ENCODE measurements at regions not wholly inside any gene's neighbourhood (a gene's known extent, or its start where the extent isn't known, plus 50 kb on each side); places are given as distances from the start of the nearest gene placed in this dataset.

GRCh38 chr2:2869553-2869952 lies 508.1 kb downstream of the EIPR1 start:
- DNase-seq (ENCODE audit: extremely low read depth, low read depth), result no peak
- no peak for TF ChIP-seq CTCF (IDR thresholded peaks at IDR 0.05; ENCODE audit: low read depth, low read length)

DNA sequence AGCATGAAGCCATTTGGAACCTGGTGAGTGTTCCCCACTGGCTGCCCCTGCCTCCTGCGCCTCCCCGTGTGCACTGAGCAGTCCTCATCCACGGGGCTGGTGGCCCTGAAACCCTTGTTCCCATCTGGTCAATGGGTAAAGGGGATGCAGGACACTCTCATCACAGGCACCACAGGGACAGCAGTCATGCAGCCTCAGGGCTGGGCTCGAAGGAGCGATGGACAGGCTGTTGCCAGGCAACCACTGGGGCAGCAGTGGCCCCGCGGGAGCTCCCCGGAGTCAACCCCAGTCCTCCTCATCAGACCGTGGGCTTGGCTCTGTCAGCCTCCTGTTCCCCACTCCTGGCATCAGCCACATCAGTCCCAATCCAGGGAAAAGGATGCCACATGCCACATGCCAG lies 509.5 kb downstream of the EIPR1 start:
- no peak for TF ChIP-seq CTCF (IDR thresholded peaks at IDR 0.05; ENCODE audit: low read depth, low read length)
- DNase-seq (ENCODE audit: extremely low read depth, low read depth), result no peak

DNA sequence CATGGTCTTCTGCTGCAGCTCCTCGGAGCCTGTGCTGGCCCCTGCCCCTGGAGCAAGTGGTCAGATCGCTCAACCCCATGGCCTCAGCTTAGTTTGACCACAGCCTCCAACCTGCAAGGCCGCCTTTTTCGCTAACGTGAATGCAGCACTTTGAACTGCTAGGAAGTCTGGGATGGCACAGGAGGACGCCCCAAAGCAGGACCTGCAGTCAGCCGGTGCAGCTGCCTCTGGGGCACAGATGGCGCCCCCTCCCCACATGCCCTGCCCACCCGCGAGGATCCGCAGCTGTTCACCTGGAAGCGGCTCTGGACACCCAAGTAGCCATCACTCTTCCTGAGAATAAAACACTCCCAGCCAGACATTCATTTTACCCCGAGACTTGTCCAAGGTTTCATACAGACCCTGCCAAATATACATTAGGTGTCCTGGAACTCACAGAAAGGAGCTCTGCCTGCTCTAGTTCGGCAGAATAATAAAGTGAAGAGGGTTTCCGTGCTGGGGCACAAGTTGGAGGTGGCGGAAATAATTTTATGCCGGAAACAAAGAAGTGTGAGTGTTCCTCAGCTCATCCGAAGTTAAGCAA lies 510.1 kb downstream of the EIPR1 start:
- no peak for TF ChIP-seq CTCF (IDR thresholded peaks at IDR 0.05; ENCODE audit: low read depth, low read length)
- DNase-seq (ENCODE audit: extremely low read depth, low read depth), result no peak

GRCh38 chr2:2866459-2866858 lies 511.2 kb downstream of the EIPR1 start:
- DNase-seq (ENCODE audit: extremely low read depth, low read depth), result no peak
- no peak for TF ChIP-seq CTCF (IDR thresholded peaks at IDR 0.05; ENCODE audit: low read depth, low read length)

GRCh38 chr2:2862386-2862785 lies 515.2 kb downstream of the EIPR1 start:
- no peak for DNase-seq (ENCODE audit: extremely low read depth, low read depth)
- TF ChIP-seq CTCF (IDR thresholded peaks at IDR 0.05; ENCODE audit: low read depth, low read length), result no peak

GRCh38 chr2:2861666-2862240 lies 515.9 kb downstream of the EIPR1 start:
- no peak for DNase-seq (ENCODE audit: extremely low read depth, low read depth)
- TF ChIP-seq CTCF (IDR thresholded peaks at IDR 0.05; ENCODE audit: low read depth, low read length), result no peak

GRCh38 chr2:2860589-2861300 lies 516.9 kb downstream of the EIPR1 start:
- TF ChIP-seq CTCF (IDR thresholded peaks at IDR 0.05; ENCODE audit: low read depth, low read length), result no peak
- no peak for DNase-seq (ENCODE audit: extremely low read depth, low read depth)

All from AG09319 (cell line).